ENCODE measurements at regions not wholly inside any gene's neighbourhood (a gene's known extent, or its start where the extent isn't known, plus 50 kb on each side); places are given as distances from the start of the nearest gene placed in this dataset.

GRCh38 chr4:103289186-103289585, 91.0 kb upstream of the CENPE start:
- H3K36me3 Mint-ChIP-seq (ENCODE audit: low read depth), result peaks cover 29% of the 10 kb centered on the region
- TF ChIP-seq ZNF462 (CRISPR knock-in tag; IDR thresholded peaks at IDR 0.05) (no peak), STAT1 (IDR thresholded peaks at IDR 0.05; ENCODE audit: unreplicated experiment) (no peak), ZNF114 (CRISPR knock-in tag; IDR thresholded peaks at IDR 0.05) (no peak), ETS1 (IDR thresholded peaks at IDR 0.05) (no peak)
- no peak overlapping the region for H3K27ac Mint-ChIP-seq
- no peak overlapping the region for H2AFZ ChIP-seq
- H3F3A ChIP-seq (replicated peaks; ENCODE audit: low read depth), result no peaks in the 10 kb centered on the region
- H3K27me3 ChIP-seq (ENCODE audit: insufficient read depth), result no peaks in the 10 kb centered on the region
- H3K4me1 ChIP-seq (ENCODE audit: insufficient read depth), result no peaks in the 10 kb centered on the region
- ATAC-seq (no peak), DNase-seq (ENCODE audit: low spot score) (no peak)
- no peaks in the 10 kb centered on the region for H3K36me3 ChIP-seq (ENCODE audit: insufficient read depth)
- peaks cover 30% of the 10 kb centered on the region for H3K9me3 Mint-ChIP-seq
- no peaks in the 10 kb centered on the region for H3K79me2 ChIP-seq (replicated peaks; ENCODE audit: insufficient read depth)
- H3K4me3 Mint-ChIP-seq, result no peak overlapping the region
- H3K4me2 ChIP-seq, result no peak overlapping the region
- no peaks in the 10 kb centered on the region for H4K20me1 ChIP-seq (replicated peaks; ENCODE audit: insufficient read depth)
- no peaks in the 10 kb centered on the region for H3K27me3 Mint-ChIP-seq (ENCODE audit: insufficient read depth, low read depth, poor library complexity)
- H3K27ac ChIP-seq (ENCODE audit: low read depth), result no peak overlapping the region
- no peak overlapping the region for H3K4me3 ChIP-seq
- H3K9me2 ChIP-seq (ENCODE audit: insufficient read depth), result no peaks in the 10 kb centered on the region; the same call in 1 of the 2 replicates
- no peaks in the 10 kb centered on the region for H3K4me1 Mint-ChIP-seq

GRCh38 chr4:103272174-103272573, 74.0 kb upstream of the CENPE start:
- no peaks in the 10 kb centered on the region; the same call in 1 of the 2 replicates for H3K79me2 ChIP-seq (replicated peaks; ENCODE audit: insufficient read depth)
- H3K4me1 Mint-ChIP-seq, result no peaks in the 10 kb centered on the region
- no peak overlapping the region for H2AFZ ChIP-seq
- no peak for ATAC-seq
- no peak overlapping the region for H3K27ac Mint-ChIP-seq
- no peaks in the 10 kb centered on the region for H3K36me3 ChIP-seq (ENCODE audit: insufficient read depth)
- no peak overlapping the region for H3K4me3 Mint-ChIP-seq
- peaks cover 29% of the 10 kb centered on the region for H3K9me2 ChIP-seq (ENCODE audit: insufficient read depth)
- DNase-seq (ENCODE audit: low spot score), result no peak
- H3K36me3 Mint-ChIP-seq (ENCODE audit: low read depth), result peaks cover 8% of the 10 kb centered on the region; the same call in 2 of the 3 replicates
- H4K20me1 ChIP-seq (replicated peaks; ENCODE audit: insufficient read depth), result no peaks in the 10 kb centered on the region
- H3K27me3 Mint-ChIP-seq (ENCODE audit: insufficient read depth, low read depth, poor library complexity), result peaks cover 3% of the 10 kb centered on the region
- peaks cover 9% of the 10 kb centered on the region; the same call in 1 of the 2 replicates for H3K4me1 ChIP-seq (ENCODE audit: insufficient read depth)
- no peaks in the 10 kb centered on the region for H3K27me3 ChIP-seq (ENCODE audit: insufficient read depth)
- H3K27ac ChIP-seq (ENCODE audit: low read depth), result no peak overlapping the region
- H3F3A ChIP-seq (replicated peaks; ENCODE audit: low read depth), result no peaks in the 10 kb centered on the region
- peaks cover 11% of the 10 kb centered on the region; the same call in 2 of the 3 replicates for H3K9me3 Mint-ChIP-seq
- no peak overlapping the region for H3K4me3 ChIP-seq
- no peak overlapping the region for H3K4me2 ChIP-seq
- no peak for TF ChIP-seq STAT1 (IDR thresholded peaks at IDR 0.05; ENCODE audit: unreplicated experiment)
- TF ChIP-seq ZNF114 (CRISPR knock-in tag; IDR thresholded peaks at IDR 0.05), result no peak
- no peak for TF ChIP-seq ZNF331 (CRISPR knock-in tag; IDR thresholded peaks at IDR 0.05; ENCODE audit: low read depth)
- TF ChIP-seq JUNB (IDR thresholded peaks at IDR 0.05; ENCODE audit: unreplicated experiment), result no peak
- TF ChIP-seq POLR2AphosphoS5 (IDR thresholded peaks at IDR 0.05; ENCODE audit: low read depth), result no peak
- TF ChIP-seq NANOG (IDR thresholded peaks at IDR 0.05; ENCODE audit: borderline replicate concordance), result no peak
- TF ChIP-seq CREB1 (CRISPR knock-in tag; IDR thresholded peaks at IDR 0.05; ENCODE audit: low read depth), result no peak
- TF ChIP-seq EZH2phosphoT487 (IDR thresholded peaks at IDR 0.05; ENCODE audit: unreplicated experiment), result no peak
- no peak for TF ChIP-seq REST (IDR thresholded peaks at IDR 0.05; ENCODE audit: unreplicated experiment)
